Lung (tissue), 11 donors: ENCODE measurements at regions not wholly inside any gene's neighbourhood (a gene's known extent, or its start where the extent isn't known, plus 50 kb on each side); places are given as distances from the start of the nearest gene placed in this dataset.

ENCODE experiments used
- ATAC-seq: fragments of 200-7000 bp; cut with Tn5 transposase; one replicate; pipeline ENCODE4 v1.9.1; 2020; ENCODE audit warnings: moderate number of reproducible peaks; ENCODE audit not compliant: insufficient read depth, low FRiP score
- DNase-seq, 3 donors: peaks; one replicate each; pipeline ENCODE4 v3.0.0-alpha.2; 2013 to 2017
- H3K27ac ChIP-seq, 2 donors: one replicate each; pipeline ENCODE4 v1.5.1; 2013; ENCODE audit warnings: mild to moderate bottlenecking in 2 of 2, moderate library complexity in 2 of 2, control low read depth in 1 of 2, inconsistent platforms in 1 of 2, low read depth in 1 of 2, low read length in 1 of 2
- H3K27me3 ChIP-seq, 3 donors: one replicate each; pipeline ENCODE4 v1.5.1; 2013; ENCODE audit warnings: low read length in 2 of 3; ENCODE audit not compliant: control insufficient read depth in 3 of 3, insufficient read depth in 3 of 3
- H3K36me3 ChIP-seq, 4 donors: one replicate each; pipeline ENCODE4 v1.5.1; 2013; ENCODE audit warnings: low read length in 4 of 4, mild to moderate bottlenecking in 1 of 4, moderate library complexity in 1 of 4; ENCODE audit not compliant: control insufficient read depth in 4 of 4, insufficient read depth in 4 of 4
- H3K4me1 ChIP-seq, 5 donors: one replicate each; pipeline ENCODE4 v1.5.1; 2013; ENCODE audit warnings: low read length in 5 of 5, mild to moderate bottlenecking in 2 of 5, moderate library complexity in 1 of 5; ENCODE audit not compliant: control insufficient read depth in 5 of 5, insufficient read depth in 5 of 5
- H3K4me3 ChIP-seq: one replicate; pipeline ENCODE4 v1.5.1; 2013; ENCODE audit warnings: mild to moderate bottlenecking, control low read depth, moderate library complexity
- H3K9ac ChIP-seq, 2 donors: one replicate each; pipeline ENCODE4 v1.5.1; 2013; ENCODE audit warnings: low read length in 2 of 2, control low read depth in 1 of 2; ENCODE audit not compliant: insufficient read depth in 1 of 2
- H3K9me3 ChIP-seq, 4 donors: one replicate each; pipeline ENCODE4 v1.5.1; 2013; ENCODE audit warnings: low read length in 3 of 4, mild to moderate bottlenecking in 1 of 4, moderate library complexity in 1 of 4; ENCODE audit not compliant: control insufficient read depth in 4 of 4, insufficient read depth in 3 of 4
- WGBS, 2 donors: extraction: QIAGEN DNeasy Blood & Tissue Kit; methylation state at CpG; one replicate each; pipeline ENCODE4 v1.1.7; 2013; 5-methylcytosine and 5-hydroxymethylcytosine counted together
- TF ChIP-seq, protein P1 (sequence below): IDR thresholded peaks from 2 replicates; pipeline ENCODE4 v1.5.1; 2012; ENCODE audit warnings: mild to moderate bottlenecking; ENCODE audit errors: control extremely low read depth, extremely low read depth
- donor health status: control.
- donor health status: control.
- donor health status: Bipolar disorder and iron deficiency.
- donor health status: healthy.
- donor health status: DM: yes; HTN: yes; CAD: no.

- ATAC-seq (no peak), DNase-seq (no peak)
- no peak overlapping the region for H3K9ac ChIP-seq
Measured at GRCh38 chr13:34230271-34230670, 412.3 kb downstream of the RFC3 start.

DNA sequence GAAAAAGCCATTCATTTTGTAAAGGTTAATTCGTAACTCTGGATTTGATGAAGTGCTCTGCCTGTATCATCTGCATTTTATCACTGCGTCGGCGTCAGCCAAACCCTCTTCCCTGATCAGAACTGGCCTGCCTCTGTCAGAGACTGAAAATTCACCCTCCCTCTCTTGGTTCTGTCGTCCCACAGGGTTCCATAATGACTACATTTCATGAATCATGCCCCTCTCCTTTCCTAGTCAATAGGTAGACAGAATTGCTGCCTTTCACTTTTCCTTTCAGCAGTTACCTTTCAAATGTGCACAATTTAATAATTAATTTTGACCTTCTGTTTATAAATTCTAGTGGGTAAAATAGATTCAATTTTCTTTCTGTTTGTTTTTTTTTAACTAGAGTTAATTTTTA is 423.4 kb downstream of the RFC3 start:
- WGBS, 2 donors, result 83% methylated on average over 5 of the region's 5 CpGs
- no peak overlapping the region for H3K4me3 ChIP-seq
- no peak for DNase-seq
- H3K27me3 ChIP-seq, result no peaks in the 10 kb centered on the region
- H3K27ac ChIP-seq, result no peak overlapping the region
- TF ChIP-seq, protein P1, sequence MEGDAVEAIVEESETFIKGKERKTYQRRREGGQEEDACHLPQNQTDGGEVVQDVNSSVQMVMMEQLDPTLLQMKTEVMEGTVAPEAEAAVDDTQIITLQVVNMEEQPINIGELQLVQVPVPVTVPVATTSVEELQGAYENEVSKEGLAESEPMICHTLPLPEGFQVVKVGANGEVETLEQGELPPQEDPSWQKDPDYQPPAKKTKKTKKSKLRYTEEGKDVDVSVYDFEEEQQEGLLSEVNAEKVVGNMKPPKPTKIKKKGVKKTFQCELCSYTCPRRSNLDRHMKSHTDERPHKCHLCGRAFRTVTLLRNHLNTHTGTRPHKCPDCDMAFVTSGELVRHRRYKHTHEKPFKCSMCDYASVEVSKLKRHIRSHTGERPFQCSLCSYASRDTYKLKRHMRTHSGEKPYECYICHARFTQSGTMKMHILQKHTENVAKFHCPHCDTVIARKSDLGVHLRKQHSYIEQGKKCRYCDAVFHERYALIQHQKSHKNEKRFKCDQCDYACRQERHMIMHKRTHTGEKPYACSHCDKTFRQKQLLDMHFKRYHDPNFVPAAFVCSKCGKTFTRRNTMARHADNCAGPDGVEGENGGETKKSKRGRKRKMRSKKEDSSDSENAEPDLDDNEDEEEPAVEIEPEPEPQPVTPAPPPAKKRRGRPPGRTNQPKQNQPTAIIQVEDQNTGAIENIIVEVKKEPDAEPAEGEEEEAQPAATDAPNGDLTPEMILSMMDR, result no peak
- H3K4me1 ChIP-seq, result no peaks in the 10 kb centered on the region
- H3K9ac ChIP-seq, result no peak overlapping the region
- ATAC-seq, result no peak
- H3K9me3 ChIP-seq, result peaks cover 0 to 2% (median 0%) of the 10 kb centered on the region in 4 donors
- H3K36me3 ChIP-seq, result no peaks in the 10 kb centered on the region

More at GRCh38 chr13:34230271-34230670, 412.3 kb downstream of the RFC3 start:
- H3K27ac ChIP-seq, result no peak overlapping the region
- H3K27me3 ChIP-seq, result no peaks in the 10 kb centered on the region
- TF ChIP-seq, protein P1, result no peak
- H3K4me1 ChIP-seq, result no peaks in the 10 kb centered on the region
- peaks cover 0 to 3% (median 1%) of the 10 kb centered on the region in 4 donors for H3K9me3 ChIP-seq
- no peak overlapping the region for H3K4me3 ChIP-seq
- no peaks in the 10 kb centered on the region for H3K36me3 ChIP-seq

- Histone ChIP-seq H3K27me3 (no peaks in the 10 kb centered on the region), H3K27ac (no peak overlapping the region), H3K4me3 (no peak overlapping the region), H3K9ac (no peak overlapping the region), H3K9me3 (peaks cover 0 to 2% (median 0%) of the 10 kb centered on the region in 4 donors), H3K4me1 (no peaks in the 10 kb centered on the region), H3K36me3 (no peaks in the 10 kb centered on the region)
- WGBS, 2 donors, result 62 to 75% methylated on average over 3 of the region's 3 CpGs
- TF ChIP-seq, protein P1, result no peak
- DNase-seq (no peak), ATAC-seq (no peak)
Measured at GRCh38 chr13:34243403-34243802, 425.5 kb downstream of the RFC3 start.

DNA sequence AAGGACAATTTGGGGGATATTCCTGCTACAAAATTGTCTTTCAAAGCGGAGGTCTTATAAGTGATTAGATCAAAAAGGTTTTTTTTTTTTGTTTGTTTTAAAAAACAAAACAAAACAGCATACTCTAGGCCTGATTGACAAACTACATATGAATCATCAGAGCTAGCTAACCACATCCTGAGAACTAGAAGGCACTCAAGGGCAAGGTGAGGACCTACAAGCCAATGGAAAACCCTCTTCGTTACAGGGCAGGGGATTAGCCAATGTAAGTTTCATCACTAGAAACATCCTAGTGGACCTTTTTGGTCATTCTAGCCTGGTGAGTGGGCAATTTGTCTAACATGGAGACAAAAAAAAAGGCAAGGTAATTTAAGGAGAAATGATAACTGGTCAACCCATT is 428.6 kb downstream of the RFC3 start:
- 81 to 83% methylated on average over 2 of the region's 2 CpGs for WGBS, 2 donors
- TF ChIP-seq, protein P1, result no peak
- H3K27me3 ChIP-seq, result no peaks in the 10 kb centered on the region

More for the DNA sequence above, 428.6 kb downstream of the RFC3 start:
- Histone ChIP-seq H3K4me1 (no peaks in the 10 kb centered on the region), H3K9me3 (no peaks in the 10 kb centered on the region), H3K4me3 (no peak overlapping the region), H3K9ac (no peak overlapping the region), H3K27ac (no peak overlapping the region), H3K36me3 (no peaks in the 10 kb centered on the region)
- peak; percentile 36 for ATAC-seq
- no peak for DNase-seq
